Calu3 (cell line): ENCODE measurements at regions not wholly inside any gene's neighbourhood (a gene's known extent, or its start where the extent isn't known, plus 50 kb on each side); places are given as distances from the start of the nearest gene placed in this dataset.

Source experiments
- BruUV-seq: library from RNA; stranded (reverse); fragments of 400-500 nt; replicated peaks from 2 replicates; lab custom pipeline; 2021; lab: Mats Ljungman, UMichigan
- CTCF ChIA-PET: fragments of 300-600 bp; sonication (Branson Sonifier 250); formaldehyde crosslinking; loops from one replicate; lab custom pipeline; 2022; ENCODE audit warnings: antibody characterized with exemption; lab: Charles Lee
- DNase-seq: peaks from one replicate; pipeline ENCODE4 v3.0.0; 2022
- H3K27ac Mint-ChIP-seq: one replicate; pipeline ENCODE4 v1.8.0; 2022; ENCODE audit warnings: mixed read lengths; ENCODE audit not compliant: unreplicated experiment
- H3K27me3 Mint-ChIP-seq: one replicate; pipeline ENCODE4 v1.8.0; 2022; ENCODE audit warnings: mixed read lengths; ENCODE audit not compliant: unreplicated experiment
- H3K36me3 Mint-ChIP-seq: one replicate; pipeline ENCODE4 v1.8.0; 2022; ENCODE audit warnings: mild to moderate bottlenecking, moderate library complexity, mixed read lengths; ENCODE audit not compliant: insufficient read depth, unreplicated experiment
- H3K4me1 Mint-ChIP-seq: one replicate; pipeline ENCODE4 v1.8.0; 2022; ENCODE audit warnings: mild to moderate bottlenecking, low read depth, mixed read lengths; ENCODE audit not compliant: unreplicated experiment
- H3K4me3 Mint-ChIP-seq: one replicate; pipeline ENCODE4 v1.8.0; 2022; ENCODE audit warnings: mild to moderate bottlenecking, low read depth, moderate library complexity, mixed read lengths; ENCODE audit not compliant: unreplicated experiment
- H3K9me3 Mint-ChIP-seq: one replicate; pipeline ENCODE4 v1.8.0; 2022; ENCODE audit warnings: low read depth, mixed read lengths; ENCODE audit not compliant: unreplicated experiment
- intact Hi-C: fragments of 100-400 bp; cut with micrococcal nuclease; formaldehyde crosslinking; loops from one replicate; pipeline ENCODE4 v1.10.0; 2022; ENCODE audit not compliant: unreplicated experiment
- TF ChIP-seq, protein P1 (sequence below): fragments of 200-600 bp; IDR thresholded peaks from one replicate; pipeline ENCODE4 v1.8.0; 2022; ENCODE audit warnings: antibody characterized with exemption; ENCODE audit not compliant: unreplicated experiment

DNA sequence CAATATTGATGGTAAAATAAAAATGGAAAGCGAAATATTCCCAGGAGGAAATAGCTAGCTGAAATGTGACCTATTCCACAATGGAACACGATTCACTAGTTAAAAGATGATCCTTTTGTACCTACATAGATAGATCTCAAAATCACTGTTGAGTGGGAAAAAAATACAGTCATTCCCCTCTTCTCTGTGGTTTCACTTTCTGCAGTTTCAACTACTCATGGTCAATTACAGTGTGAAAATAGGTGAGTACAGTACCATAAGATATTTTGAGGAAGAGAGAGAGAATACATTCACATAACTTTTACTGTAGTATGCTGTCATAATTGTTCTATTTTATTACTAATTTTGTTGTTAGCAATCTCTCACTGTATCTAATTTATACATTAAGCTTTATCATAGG lies 56.0 kb upstream of the COL13A1 start:
- Mint-ChIP-seq H3K9me3 (no peaks in the 10 kb centered on the region), H3K4me3 (no peak overlapping the region), H3K36me3 (no peaks in the 10 kb centered on the region), H3K4me1 (no peaks in the 10 kb centered on the region), H3K27ac (no peak overlapping the region), H3K27me3 (peaks cover 93% of the 10 kb centered on the region)
- no TSS peak for BruUV-seq
- CTCF ChIA-PET, result interaction anchor here (0.7 to 1.3 kb wide), 2 partner anchors 23 to 63 kb away, joined by 3 read pairs; no protein-coding TSS in a partner anchor
- TF ChIP-seq, protein P1, sequence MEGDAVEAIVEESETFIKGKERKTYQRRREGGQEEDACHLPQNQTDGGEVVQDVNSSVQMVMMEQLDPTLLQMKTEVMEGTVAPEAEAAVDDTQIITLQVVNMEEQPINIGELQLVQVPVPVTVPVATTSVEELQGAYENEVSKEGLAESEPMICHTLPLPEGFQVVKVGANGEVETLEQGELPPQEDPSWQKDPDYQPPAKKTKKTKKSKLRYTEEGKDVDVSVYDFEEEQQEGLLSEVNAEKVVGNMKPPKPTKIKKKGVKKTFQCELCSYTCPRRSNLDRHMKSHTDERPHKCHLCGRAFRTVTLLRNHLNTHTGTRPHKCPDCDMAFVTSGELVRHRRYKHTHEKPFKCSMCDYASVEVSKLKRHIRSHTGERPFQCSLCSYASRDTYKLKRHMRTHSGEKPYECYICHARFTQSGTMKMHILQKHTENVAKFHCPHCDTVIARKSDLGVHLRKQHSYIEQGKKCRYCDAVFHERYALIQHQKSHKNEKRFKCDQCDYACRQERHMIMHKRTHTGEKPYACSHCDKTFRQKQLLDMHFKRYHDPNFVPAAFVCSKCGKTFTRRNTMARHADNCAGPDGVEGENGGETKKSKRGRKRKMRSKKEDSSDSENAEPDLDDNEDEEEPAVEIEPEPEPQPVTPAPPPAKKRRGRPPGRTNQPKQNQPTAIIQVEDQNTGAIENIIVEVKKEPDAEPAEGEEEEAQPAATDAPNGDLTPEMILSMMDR, result no peak
- intact Hi-C loops, result no loop called here
- no peak for DNase-seq

DNA sequence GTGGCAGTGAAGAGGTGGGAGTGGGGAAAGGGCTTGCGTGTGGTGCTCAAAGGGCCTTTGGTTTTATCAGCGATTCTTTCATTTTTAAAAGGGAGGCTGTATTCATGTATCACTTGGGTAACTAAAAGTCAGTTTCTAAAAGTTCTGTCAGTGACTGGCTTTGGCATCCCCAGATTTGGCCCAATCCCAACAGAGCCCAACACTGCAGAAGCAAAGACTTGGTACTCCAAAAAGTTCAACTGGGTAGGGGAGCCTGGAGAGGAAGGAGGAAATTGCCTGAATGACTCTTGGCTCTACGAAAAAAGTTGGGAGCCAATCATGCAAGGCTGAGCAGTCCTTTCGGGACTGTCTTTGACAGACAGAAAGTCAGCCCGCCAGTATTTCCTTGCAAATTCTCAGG lies 54.5 kb upstream of the COL13A1 start:
- no peaks in the 10 kb centered on the region for H3K9me3 Mint-ChIP-seq
- CTCF ChIA-PET, result no interaction called here
- peaks cover 93% of the 10 kb centered on the region for H3K27me3 Mint-ChIP-seq

DNA sequence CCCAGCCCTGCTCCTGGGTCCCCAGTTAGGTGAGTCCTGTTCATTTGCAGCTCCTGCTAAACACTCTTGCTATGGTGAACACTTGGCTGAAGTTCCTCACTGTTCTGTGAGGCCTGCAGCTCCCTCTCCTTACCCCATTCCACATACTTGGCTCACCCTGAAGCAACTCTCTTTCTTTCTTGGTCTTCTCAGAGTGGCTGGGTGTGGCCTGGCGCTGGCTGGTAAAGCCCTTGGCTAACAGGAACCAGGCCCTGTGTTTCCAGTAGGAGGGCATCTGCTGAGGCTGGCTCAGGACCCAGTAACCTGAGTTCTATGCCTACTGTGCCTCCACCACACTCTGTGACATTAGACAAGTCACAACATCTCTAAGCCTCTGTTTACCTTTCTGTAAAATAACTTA lies 53.1 kb upstream of the COL13A1 start:
- Mint-ChIP-seq H3K27me3 (peaks cover 93% of the 10 kb centered on the region), H3K9me3 (no peaks in the 10 kb centered on the region), H3K27ac (no peak overlapping the region), H3K4me1 (no peaks in the 10 kb centered on the region), H3K36me3 (no peaks in the 10 kb centered on the region), H3K4me3 (no peak overlapping the region)
- TF ChIP-seq, protein P1, result no peak
- no peak for DNase-seq
- BruUV-seq, result no TSS peak
- CTCF ChIA-PET, result interaction anchor here (0.6 kb wide), 1 partner anchor 991 kb away, joined by 8 read pairs; no protein-coding TSS in a partner anchor
- intact Hi-C loops, result no loop called here

More for the DNA sequence above, 54.5 kb upstream of the COL13A1 start:
- Mint-ChIP-seq H3K4me1 (no peaks in the 10 kb centered on the region), H3K4me3 (no peak overlapping the region), H3K27ac (no peak overlapping the region), H3K36me3 (no peaks in the 10 kb centered on the region)
- DNase-seq, result no peak
- intact Hi-C loops, result no loop called here
- no TSS peak for BruUV-seq
- TF ChIP-seq, protein P1, result no peak

DNA sequence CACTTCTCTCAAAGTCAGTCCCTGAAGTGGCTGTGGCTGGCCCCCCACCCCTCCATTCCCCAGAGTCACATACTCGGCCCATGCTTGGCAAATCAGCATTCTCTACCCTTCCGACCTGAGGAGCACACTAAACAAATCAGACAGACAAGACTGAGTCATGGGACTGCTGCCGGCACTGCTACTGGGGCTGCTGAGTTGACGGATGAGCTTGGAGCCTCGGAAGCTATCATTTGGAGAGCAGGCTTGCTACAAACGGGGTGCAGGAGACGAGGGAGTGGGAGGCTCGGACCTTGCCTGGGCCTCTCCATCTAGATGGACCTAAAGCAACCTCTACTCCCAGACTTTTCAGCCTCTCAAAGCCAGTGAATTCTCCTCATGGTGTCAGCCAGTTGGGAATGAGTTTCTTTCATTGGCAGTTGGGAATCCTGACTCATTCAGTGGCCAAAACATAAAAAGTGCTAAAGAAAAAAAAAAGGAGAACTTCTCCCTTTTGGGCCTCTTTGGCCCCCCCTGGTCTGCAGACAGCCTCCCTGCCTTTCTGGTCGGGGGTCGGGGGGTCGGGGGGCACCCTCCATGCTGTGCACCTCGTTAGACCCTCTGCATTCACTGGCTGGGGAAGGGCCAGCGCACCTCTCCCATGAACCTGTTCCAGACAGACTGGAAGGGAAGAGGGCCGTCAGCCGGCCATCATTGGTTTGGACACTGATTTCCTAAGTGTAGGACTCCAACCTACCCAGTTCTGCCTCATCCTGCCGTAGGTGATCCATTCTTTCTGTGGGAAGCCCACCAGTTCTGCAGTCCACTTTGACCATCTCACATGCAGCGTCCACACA lies 52.3 kb upstream of the COL13A1 start:
- Mint-ChIP-seq H3K9me3 (no peaks in the 10 kb centered on the region), H3K4me1 (no peaks in the 10 kb centered on the region), H3K27ac (no peak overlapping the region), H3K36me3 (no peaks in the 10 kb centered on the region), H3K27me3 (peaks cover 85% of the 10 kb centered on the region), H3K4me3 (no peak overlapping the region)
- CTCF ChIA-PET, result no interaction called here
- intact Hi-C loops, result no loop called here
- TF ChIP-seq, protein P1, result no peak
- DNase-seq, result no peak
- no TSS peak for BruUV-seq
